Suprapubic skin (tissue), 4 donors: ENCODE measurements at regions not wholly inside any gene's neighbourhood (a gene's known extent, or its start where the extent isn't known, plus 50 kb on each side); places are given as distances from the start of the nearest gene placed in this dataset.

ENCODE experiments used
- EP300 ChIP-seq: sonication (generic); formaldehyde crosslinking; IDR thresholded peaks from one replicate; pipeline ENCODE4 v1.6.1; 2017; ENCODE audit warnings: antibody characterized with exemption
- POLR2A ChIP-seq, 2 donors: fragments of 450-650 bp; IDR thresholded peaks; one replicate each; pipeline ENCODE4 v1.6.1; 2017; ENCODE audit warnings: antibody characterized with exemption in 2 of 2, mild to moderate bottlenecking in 2 of 2, moderate library complexity in 2 of 2
- POLR2AphosphoS5 ChIP-seq, 3 donors: sonication (generic); formaldehyde crosslinking; IDR thresholded peaks; one replicate each; pipeline ENCODE4 v1.6.1; 2017; ENCODE audit warnings: antibody characterized with exemption in 3 of 3
- TF ChIP-seq, protein P1 (sequence below), 2 donors: fragments of 200-600 bp in 1 of 2; fragments of 450-650 bp in 1 of 2; sonication (generic) in 1 of 2; IDR thresholded peaks; one replicate each; pipeline ENCODE4 v1.5.1; 2016 to 2019; ENCODE audit warnings: antibody characterized with exemption in 2 of 2, mild to moderate bottlenecking in 1 of 2, moderate library complexity in 1 of 2

GRCh38 chr15:91431041-91431715 lies 331.1 kb downstream of the SV2B start:
- no peak for TF ChIP-seq POLR2A (IDR thresholded peaks at IDR 0.05)
- no peak for TF ChIP-seq EP300
- TF ChIP-seq, protein P1, sequence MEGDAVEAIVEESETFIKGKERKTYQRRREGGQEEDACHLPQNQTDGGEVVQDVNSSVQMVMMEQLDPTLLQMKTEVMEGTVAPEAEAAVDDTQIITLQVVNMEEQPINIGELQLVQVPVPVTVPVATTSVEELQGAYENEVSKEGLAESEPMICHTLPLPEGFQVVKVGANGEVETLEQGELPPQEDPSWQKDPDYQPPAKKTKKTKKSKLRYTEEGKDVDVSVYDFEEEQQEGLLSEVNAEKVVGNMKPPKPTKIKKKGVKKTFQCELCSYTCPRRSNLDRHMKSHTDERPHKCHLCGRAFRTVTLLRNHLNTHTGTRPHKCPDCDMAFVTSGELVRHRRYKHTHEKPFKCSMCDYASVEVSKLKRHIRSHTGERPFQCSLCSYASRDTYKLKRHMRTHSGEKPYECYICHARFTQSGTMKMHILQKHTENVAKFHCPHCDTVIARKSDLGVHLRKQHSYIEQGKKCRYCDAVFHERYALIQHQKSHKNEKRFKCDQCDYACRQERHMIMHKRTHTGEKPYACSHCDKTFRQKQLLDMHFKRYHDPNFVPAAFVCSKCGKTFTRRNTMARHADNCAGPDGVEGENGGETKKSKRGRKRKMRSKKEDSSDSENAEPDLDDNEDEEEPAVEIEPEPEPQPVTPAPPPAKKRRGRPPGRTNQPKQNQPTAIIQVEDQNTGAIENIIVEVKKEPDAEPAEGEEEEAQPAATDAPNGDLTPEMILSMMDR (IDR thresholded peaks at IDR 0.05): no peak
- TF ChIP-seq POLR2AphosphoS5 (IDR thresholded peaks at IDR 0.05): no peak
